SHP77 (cell line): ENCODE measurements at regions not wholly inside any gene's neighbourhood (a gene's known extent, or its start where the extent isn't known, plus 50 kb on each side); places are given as distances from the start of the nearest gene placed in this dataset.
A peak's percentile ranks its signal among the peaks of the same experiment; 100 is the strongest.

ENCODE experiments used
- DNase-seq, 2 experiments: peaks; one replicate each; lab custom pipeline; 2025; lab: John Stamatoyannopoulos, UW

DNA sequence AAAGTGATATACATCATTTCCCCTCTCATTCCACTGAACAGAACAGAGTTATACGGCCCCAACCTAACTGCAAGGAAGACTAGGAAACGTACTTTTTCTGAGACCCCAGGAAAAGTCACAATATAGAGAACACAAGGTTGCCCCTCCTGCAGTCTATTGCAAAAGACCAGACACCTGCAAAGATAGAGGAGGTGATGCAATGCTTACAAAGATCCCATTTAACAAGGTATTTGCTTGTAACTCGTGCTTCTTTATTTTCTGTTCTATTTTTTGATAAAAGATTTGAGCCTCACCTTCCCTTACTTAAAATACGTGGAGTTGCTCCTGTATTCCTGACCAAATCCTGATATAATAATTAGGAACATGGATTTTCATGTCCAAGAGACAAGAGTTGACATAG lies 793.0 kb upstream of the ID2 start:
- no peak for DNase-seq

DNA sequence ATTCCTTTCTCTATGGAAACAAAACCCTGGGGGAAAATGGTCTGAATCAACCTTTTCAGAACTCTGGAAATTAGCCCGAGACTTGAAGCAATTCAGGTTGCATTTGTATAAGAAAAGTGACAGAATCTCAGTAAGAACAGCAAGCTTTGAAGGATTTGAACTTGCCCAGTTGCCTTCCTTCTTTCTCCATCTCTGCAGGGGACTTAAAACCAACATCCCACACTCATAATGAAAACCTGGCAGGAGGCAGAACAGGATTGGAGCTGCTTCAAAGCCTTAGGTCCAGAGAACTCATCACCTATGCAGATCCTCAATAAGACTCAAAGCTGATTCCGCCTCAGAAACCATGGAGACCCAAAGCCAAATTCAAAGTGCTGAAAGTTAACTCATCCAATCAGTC lies 790.5 kb upstream of the ID2 start:
- DNase-seq = no peak

DNA sequence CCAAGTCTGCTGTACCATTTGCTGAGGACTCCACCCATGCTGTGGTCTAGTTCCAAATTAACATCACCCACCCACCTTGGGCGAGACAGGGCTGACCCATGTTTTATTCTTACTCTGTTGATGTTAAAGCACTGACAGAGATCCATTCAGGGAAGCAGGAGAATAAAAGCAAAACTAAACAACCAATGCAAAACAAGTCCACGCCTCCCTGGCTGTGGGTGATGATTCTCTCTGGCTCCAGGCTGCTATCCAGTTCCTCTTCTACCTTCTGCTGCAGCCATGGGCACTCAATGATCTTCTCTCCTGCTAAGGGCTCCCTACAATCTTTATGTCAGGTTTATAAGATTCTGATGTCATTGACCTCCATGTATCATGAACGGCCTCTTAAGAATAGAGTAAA lies 786.6 kb upstream of the ID2 start:
- no peak for DNase-seq

DNA sequence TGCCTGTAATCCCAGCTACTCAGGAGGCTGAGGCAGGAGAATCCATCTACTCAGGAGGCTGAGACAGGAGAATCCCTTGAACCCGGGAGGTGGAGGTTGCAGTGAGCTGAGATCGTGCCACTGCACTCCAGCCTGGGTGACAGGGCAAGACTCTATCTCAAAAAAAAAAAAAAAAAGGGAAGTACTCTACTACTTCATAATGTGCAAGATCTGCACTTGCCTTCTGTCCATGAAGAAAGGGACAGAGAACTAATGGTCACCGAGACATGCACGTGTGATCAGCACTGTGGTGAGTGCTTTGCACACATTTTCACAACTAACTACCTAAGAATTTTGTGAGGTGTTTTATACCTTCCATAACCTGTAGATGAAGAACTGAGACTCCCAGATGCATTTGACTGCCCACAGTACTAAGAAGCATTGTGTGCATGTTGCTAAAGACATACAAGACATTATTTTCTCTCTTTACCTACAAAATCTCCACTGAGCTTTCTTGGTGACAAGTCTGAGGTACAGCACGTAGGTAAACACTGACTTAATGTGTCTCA lies 784.8 kb upstream of the ID2 start:
- DNase-seq = no peak

DNA sequence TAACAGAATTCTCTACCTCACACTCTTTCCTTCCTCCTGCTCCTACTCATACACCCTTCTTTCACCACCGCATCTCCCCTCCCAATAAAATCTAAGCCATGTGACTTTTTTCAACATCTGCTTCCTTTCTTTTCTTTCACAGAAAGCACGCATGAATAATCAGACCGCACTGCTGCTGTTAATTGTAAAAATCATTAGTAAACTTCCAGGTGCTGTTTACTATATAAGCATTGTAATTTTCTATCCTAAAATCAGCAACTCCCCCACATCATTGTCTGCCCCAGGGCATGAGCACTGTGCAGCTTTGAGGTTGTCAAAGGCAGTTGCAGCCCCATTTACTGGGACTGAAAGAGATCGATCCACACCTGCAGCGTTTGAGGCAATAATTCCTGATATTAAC lies 782.6 kb upstream of the ID2 start:
- no peak for DNase-seq

DNA sequence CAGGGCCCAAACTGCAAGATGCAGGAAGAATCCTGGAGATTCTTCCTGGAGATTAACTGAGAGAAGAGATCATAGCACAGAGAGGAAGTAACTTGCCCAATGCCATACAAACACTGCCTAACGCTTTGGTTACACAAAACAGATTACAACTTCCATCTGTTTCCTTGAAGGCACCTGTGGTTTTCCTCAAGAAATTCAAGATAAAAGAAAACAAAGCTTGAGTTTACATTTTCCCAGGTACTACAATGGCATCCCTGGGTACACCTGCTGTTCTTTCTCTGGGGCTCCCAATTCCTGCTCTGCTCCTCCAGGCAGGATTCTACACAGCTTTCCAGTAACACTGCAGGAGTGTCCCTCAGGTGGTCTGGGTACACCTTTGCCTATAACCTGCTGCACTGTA lies 781.9 kb upstream of the ID2 start:
- DNase-seq = no peak

DNA sequence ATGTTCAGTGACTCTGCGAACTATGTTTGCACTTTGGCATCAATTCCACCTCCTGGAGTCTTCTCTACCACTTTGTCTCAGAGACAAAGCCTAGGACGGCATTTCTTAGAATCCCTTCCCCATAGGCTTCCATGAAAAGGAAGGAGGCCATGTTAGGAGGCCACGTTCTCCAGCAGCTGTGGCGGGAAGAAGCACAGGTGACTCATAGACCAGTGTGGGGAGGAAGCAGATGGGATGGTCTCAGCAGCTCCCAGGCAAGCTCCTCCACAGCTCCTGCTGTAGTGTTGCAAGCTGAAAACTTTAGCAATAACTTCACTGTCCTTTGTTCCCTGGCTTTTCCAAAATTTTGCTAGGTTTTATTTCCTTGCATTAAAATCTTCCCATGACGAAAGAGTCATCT lies 781.3 kb upstream of the ID2 start:
- DNase-seq = peak in 1 of 2 experiments; percentile 9

DNA sequence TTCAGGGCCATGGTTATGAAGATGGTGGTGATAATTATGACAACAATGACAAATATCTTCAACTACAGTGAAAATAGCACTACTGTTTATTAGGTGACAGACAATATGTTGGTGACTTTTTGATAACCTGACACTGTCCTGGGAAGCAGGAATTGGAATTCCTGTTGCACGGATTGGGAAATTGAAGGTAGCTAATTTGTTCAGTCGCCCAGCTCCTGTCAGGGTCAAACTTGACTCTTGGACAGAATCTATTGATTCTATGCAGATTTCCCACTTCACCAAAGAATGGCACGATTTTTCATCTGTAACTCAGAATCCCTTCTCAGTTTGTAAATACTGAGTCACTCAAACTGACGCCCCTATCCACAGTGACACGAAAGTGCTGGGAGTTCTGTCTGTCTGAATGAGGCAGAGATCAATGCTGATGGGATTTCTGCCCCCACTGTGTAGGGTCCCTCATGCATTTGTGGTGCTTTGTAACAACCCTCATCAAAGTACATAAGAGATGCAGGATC lies 779.5 kb upstream of the ID2 start:
- DNase-seq = no peak

DNA sequence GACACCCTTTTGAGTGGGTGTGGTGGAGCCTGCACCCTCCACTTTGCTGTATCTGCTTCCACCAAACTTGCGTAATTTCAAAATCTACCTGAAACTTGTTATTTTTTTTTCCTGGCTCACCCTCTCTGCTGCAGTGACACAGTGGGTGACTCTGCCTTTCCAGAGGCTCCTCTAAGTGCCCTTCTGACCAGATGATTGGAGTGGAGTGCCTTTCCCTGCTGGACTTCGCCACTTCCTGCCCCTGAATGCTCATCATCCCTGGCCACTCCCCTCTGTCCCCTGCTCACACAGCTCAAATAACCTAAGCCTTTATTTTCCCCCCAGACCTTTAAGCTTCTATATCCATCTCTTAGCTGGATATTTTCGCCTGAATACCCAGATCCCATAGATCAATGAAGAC lies 777.5 kb upstream of the ID2 start:
- DNase-seq = no peak

DNA sequence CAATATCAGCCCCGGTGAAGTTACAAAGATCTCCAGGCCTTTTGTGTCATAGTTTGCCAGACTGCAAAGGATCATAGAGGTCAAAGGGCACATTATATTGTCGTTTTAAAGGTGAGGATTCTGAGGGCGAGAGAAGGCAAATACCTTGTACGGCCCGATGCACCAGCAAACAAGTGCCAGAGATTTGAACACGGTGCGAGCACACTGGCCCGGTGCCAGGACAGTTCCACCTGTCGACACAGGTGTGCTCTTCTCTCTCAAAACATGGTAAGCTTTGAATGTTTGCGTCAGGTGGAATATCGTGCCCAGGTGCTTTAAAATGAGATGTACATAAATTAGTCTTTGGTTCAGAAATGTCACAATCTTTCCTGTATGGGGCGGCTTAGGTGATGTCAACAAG lies 776.1 kb upstream of the ID2 start:
- DNase-seq = peak; percentile 44 to 49

DNA sequence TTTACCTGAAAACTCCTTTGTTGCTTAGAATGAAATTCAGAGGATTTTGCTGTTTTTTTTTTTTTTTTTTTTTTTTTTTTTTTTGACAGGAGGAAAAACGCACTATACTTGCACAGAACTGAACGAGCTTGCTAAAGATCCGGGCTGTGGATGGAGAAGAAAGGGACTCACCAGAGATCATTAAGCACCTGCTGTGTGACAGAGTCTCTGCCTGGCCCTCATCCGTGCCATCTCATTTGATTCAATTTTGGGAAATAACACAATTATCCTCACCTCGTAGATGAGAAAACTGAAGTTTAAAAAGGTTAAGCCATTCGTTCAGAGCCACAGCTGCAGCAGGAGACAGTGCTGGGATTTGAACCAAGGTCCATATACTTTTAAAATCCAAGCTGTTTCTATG lies 775.4 kb upstream of the ID2 start:
- DNase-seq = no peak

DNA sequence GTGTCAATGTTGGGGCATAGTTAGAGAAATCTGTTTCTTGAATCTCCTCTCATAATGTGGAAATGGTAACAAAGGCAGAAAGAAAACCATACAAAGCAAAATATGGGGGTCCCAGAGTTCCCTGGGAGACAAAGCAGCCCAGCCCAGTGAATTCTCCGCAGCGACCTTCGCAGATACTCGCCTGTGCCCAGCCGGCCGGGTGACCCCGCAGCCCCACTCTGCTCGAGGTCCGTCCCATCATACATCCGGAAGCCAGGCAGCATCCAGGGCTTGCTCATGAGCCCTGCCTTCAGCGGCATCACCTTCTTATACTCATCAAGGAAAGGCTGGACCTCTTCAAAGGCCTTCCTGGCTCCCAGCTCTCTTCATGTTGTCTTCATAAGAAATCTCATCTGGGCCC lies 774.8 kb upstream of the ID2 start:
- no peak for DNase-seq

DNA sequence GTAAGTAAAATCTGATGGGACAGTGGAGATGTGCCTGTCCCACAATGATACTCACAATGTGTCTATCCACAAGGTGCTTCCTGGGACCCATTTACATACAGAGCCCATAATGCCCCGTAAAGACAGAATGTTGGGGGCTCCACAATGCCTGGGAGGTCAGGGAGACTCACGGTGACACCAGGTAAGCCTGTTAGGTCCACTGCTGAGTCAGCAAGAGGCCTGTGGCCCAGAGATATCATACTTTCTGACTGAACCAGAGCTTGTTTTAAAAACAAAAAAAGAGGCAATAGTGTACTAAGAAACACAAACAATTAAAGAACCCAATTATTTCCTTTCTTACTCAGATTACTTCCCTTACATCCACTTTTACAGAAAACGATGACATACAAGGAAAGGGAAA lies 771.1 kb upstream of the ID2 start:
- DNase-seq = no peak

DNA sequence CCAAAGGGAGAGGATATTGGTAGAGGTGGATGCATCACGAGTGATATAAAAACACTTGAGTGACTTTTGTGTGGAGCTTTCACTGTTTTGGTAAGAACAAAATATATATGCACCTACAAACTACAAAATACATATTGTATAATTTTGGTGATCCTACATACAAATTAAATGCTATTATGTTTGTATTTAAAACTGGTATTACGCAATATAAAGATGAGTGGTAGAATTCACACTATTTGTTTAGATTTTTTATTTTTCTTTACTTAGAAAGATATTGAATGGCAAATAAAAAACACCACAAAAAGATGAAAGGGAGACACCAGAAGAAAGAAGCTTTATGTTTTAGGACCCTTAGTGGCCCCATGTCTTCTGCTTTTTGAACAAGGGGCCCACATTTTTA lies 770.7 kb upstream of the ID2 start:
- DNase-seq = no peak

DNA sequence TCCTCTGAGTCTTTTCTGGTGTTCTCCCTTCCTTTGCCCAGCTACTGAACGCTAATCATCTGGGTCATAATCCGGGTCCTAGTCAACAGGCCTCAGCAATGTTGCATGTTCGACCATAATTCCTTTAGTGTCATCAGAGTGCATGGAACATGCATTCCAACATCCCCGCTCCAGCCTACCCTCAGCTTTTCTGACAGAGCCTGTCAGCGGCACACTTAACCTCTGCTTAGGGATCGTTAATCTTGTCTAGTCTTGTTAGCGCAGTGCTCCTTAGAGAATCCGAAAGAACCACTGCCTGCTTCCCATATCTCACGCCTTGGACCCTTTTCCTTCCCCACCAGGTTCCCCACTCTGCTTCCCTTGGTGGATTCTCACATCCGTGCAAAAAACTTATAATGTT lies 767.9 kb upstream of the ID2 start:
- DNase-seq = no peak

DNA sequence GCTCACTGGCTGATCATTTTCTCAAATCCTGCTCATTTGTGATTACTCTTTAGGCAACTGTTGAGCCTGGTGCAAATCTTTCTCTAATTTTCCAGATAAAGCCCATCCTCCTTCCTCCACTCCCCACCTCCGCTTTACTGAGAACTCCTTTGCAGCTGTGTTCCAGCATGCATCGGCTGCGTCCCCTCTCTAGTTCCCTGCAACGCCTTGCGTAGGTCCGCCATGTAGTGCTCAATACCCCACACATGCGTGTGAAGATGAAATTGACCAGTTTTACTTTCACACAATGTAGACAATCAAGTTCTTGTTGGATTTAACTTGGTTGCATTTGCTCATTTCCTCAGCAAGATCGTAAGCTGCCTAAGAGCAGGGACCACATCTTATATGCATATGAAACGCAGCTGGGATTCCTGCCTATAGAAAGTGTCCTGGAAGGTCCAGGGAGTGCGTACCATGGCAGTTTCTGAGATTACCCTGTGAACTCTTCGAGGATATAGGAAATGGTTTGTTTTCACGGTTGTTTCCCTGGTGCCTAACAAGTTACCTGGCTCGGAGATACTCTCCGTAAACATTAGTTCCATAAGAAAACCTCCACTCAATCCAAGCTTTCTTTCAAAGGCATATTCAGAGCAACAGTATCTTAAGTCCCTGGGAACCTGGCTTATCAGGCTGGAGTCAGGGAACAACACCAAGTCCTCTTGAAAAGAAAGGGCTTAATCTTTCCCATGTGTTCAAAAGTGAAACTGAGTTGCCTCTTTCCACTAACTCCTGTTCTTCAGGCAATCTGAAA lies 766.4 kb upstream of the ID2 start:
- DNase-seq = no peak

DNA sequence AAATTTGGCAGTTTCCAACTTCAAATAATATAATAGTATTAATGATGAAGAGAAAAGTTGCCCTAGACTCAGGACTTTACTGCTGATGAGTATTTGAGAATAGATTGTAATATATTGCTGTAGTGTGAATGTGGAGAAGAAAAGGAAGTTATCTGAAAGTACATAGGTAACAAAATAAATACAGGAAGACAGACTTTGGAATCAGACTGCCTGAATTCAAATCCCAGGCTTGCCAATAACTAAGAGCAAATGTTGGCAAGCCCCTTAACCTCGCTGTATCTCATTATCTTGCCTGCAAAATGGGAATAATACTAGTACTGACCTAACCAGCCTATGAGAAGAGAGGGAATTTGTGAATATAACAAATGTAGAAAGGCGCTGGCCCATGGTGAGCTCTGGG lies 765.2 kb upstream of the ID2 start:
- no peak for DNase-seq

DNA sequence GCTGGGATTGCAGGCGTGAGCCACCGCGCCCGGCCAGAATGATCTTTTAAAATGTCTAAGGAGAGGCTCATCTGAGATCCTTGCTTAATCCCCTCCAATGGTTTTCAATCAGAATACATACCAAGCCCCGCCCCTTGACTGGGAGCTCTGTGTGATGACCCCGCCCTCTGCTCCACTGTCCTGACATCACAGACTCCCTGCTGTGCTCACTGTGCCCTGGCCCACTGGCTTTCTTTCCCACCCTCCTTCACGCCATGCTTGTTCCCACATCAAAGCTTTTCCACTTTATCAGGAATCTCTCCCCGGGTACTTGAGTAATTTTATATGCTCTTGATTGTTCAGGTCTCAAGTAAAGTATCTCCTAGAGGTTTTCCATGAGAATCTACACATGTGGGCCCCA lies 762.3 kb upstream of the ID2 start:
- no peak for DNase-seq

DNA sequence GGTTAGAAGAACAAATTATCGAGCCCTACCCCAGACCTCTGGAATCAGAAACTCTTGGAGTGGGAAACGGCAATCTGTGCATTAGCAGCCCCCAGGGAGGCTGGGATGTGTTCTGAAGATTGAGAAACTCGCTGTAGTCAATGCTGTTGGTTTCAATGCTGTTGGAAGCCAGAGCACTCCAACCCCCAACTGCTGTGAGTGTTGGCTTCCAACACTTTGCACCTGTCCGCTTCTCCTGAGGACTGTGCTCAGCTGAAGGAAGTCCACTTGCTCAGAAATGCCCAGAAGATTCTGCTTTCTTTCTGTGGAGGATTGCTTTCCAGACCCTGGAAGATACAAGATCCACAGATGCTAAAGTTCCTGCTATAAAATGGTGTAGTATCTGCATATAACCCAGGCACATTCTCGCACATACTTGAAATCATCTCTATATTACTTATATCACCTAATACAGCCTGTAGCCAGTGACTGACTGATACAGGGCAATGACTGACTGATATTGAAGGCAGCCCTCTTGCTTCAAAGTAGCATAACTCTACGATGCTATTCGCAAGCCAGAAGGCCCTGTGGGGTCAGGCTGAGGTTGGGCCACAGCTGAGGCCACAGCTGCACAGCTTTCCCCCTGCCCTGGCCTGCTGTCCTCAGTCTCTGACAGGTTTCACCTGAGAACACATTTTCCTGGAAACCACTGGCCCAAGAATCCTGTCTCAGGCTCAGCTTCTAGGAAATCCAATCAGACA lies 757.7 kb upstream of the ID2 start:
- DNase-seq = no peak

DNA sequence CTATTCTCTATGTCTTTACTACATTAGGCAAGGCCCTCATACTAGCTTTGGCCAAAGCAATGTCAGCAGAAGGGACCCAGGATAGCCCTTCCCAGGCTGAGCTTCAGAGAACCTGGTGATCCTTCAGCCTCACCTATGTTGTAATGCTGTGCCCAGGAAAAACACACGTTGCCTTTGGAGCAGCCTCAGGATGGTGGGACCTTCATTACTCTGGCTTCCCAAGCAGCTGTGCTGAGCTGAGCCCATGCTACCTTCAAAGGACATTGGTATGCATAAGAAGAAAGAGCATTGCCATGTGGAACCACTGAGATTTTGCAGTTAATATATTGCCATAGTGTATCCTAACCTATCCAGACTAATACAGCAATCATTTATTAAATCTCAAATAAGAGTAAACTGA lies 756.4 kb upstream of the ID2 start:
- DNase-seq = no peak

DNA sequence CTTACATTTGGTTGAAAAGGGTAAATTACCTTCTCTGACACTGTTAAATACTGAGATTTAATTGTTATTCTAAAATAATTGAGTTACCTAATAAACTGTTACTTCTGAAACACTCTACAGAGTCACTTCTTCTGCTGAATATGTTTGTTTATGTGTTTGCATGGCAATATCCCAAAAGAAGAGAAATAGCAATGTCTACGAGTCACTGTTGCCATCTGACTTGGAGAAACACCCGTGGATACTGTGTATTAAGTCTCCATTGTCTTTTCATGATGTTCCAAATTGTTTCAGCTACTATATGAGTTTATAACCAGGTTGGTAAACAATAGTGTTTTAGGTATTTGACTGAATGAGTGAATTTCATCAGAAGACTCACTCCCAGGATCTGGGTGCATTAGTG lies 754.2 kb upstream of the ID2 start:
- no peak for DNase-seq

DNA sequence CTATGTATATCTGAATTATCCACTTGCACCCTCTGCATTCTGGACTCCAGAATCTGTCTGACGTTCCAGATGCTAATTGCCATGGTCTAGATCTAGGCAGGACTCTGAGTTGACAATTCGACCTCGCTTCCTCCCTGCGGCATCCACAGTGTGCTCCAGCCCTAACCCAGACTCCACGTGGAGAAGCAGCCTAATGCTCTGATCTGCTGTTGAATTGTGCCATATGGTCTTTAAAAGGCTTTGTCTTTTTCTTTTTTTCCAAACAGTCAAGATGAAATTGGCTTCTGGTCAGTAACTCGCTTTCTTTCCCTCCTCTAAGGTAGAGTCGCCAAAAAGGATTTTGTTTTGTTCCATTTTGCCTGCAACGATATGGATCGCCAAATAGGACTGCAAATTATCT lies 752.6 kb upstream of the ID2 start:
- DNase-seq = no peak
